22Rv1 (cell line): ENCODE measurements at regions not wholly inside any gene's neighbourhood (a gene's known extent, or its start where the extent isn't known, plus 50 kb on each side); places are given as distances from the start of the nearest gene placed in this dataset.

ENCODE experiments used
- CTCF ChIP-seq: fragments of 450-650 bp; IDR thresholded peaks from 2 replicates; pipeline ENCODE4 v1.5.1; 2017; ENCODE audit warnings: mild to moderate bottlenecking
- ZFX ChIP-seq: fragments of 450-650 bp; IDR thresholded peaks from 2 replicates; pipeline ENCODE4 v1.6.1; 2017; ENCODE audit warnings: antibody characterized with exemption, borderline replicate concordance

GRCh38 chr1:168792142-168792541 is 63.1 kb upstream of the DPT start:
- TF ChIP-seq CTCF (no peak), ZFX (no peak)
